B cell (primary cell): ENCODE measurements at regions not wholly inside any gene's neighbourhood (a gene's known extent, or its start where the extent isn't known, plus 50 kb on each side); places are given as distances from the start of the nearest gene placed in this dataset.

Experiments used
- ATAC-seq: fragments of 200-7000 bp; cut with Tn5 transposase; one replicate; pipeline ENCODE4 v1.10.0; 2021; ENCODE audit warnings: low read depth, mild to moderate bottlenecking, moderate number of reproducible peaks, moderate library complexity
- CTCF ChIA-PET: fragments of 350-600 bp; sonication (Branson Sonifier 250); formaldehyde crosslinking; loops from one replicate; lab custom pipeline; 2021; ENCODE audit warnings: antibody characterized with exemption, inconsistent platforms; lab: Charles Lee
- POLR2A ChIA-PET: fragments of 350-600 bp; sonication (Branson Sonifier 250); formaldehyde crosslinking; loops from one replicate; lab custom pipeline; 2021; ENCODE audit warnings: antibody characterized with exemption; lab: Charles Lee
- DNase-seq: peaks from one replicate; pipeline ENCODE4 v3.0.0; 2013
- H2AFZ ChIP-seq: 2 replicates; pipeline ENCODE4 v1.6.1; 2012; ENCODE audit warnings: mild to moderate bottlenecking, low read depth, low read length; ENCODE audit not compliant: insufficient read depth, poor library complexity, severe bottlenecking
- H3K27ac ChIP-seq, 2 donors: 1 replicate in 1 of 2; 2 replicates in 1 of 2; pipeline ENCODE4 v1.5.1; 2012 to 2013; ENCODE audit warnings: low read length in 2 of 2, mild to moderate bottlenecking in 2 of 2, moderate library complexity in 1 of 2
- H3K27me3 ChIP-seq, 4 experiments: fragments of 200-600 bp in 1 of 4; sonication (generic) in 1 of 4; replicated peaks in 1 of 4; 1 replicate in 2 of 4; 2 replicates in 2 of 4; pipeline versions ENCODE4 v1.6.1 to v1.7.0; 2013 to 2016; ENCODE audit warnings: low read length in 3 of 4, mild to moderate bottlenecking in 2 of 4, mixed read lengths in 1 of 4, moderate library complexity in 1 of 4; ENCODE audit not compliant: insufficient read depth in 4 of 4, control insufficient read depth in 3 of 4; ENCODE audit errors: control extremely low read depth in 1 of 4
- H3K36me3 ChIP-seq, 2 experiments: replicated peaks in 1 of 2; 1 replicate in 1 of 2; 2 replicates in 1 of 2; pipeline versions ENCODE4 v1.6.1 to v1.7.1; 2013; ENCODE audit warnings: low read length in 1 of 2; ENCODE audit not compliant: insufficient read depth in 2 of 2, control insufficient read depth in 1 of 2; ENCODE audit errors: control extremely low read depth in 1 of 2, extremely low read depth in 1 of 2
- H3K4me1 ChIP-seq, 2 donors: fragments of 200-600 bp in 1 of 2; sonication (generic) in 1 of 2; 1 replicate in 1 of 2; 2 replicates in 1 of 2; pipeline versions ENCODE4 v1.5.1 to v1.6.1; 2013 to 2017; ENCODE audit warnings: low read length in 2 of 2; ENCODE audit not compliant: control insufficient read depth in 2 of 2, insufficient read depth in 2 of 2
- H3K4me2 ChIP-seq: replicated peaks from 2 replicates; pipeline ENCODE3; 2012; ENCODE audit warnings: mild to moderate bottlenecking, low read depth, low read length; ENCODE audit not compliant: poor library complexity, severe bottlenecking
- H3K4me3 ChIP-seq, 5 experiments: fragments of 200-600 bp in 1 of 5; sonication (generic) in 1 of 5; 1 replicate in 3 of 5; 2 replicates in 2 of 5; pipeline versions ENCODE4 v1.5.1 to v1.7.0; 2011 to 2016; ENCODE audit warnings: low read length in 4 of 5, mild to moderate bottlenecking in 4 of 5, low read depth in 2 of 5, control low read depth in 1 of 5, moderate library complexity in 1 of 5; ENCODE audit not compliant: insufficient read depth in 1 of 5; ENCODE audit errors: control extremely low read depth in 1 of 5, extremely low read depth in 1 of 5
- H3K79me2 ChIP-seq: fragments of 200-600 bp; sonication (generic); one replicate; pipeline ENCODE4 v1.6.0; 2016; ENCODE audit warnings: low read length; ENCODE audit not compliant: control insufficient read depth, insufficient read depth
- H3K9ac ChIP-seq: fragments of 200-600 bp; sonication (generic); 2 replicates; pipeline ENCODE4 v1.6.1; 2017; ENCODE audit warnings: mild to moderate bottlenecking, low read length, moderate library complexity
- H3K9me3 ChIP-seq, 3 donors: one replicate each; pipeline versions ENCODE4 v1.6.1 to v1.7.1; 2013; ENCODE audit warnings: low read length in 2 of 3; ENCODE audit not compliant: control insufficient read depth in 2 of 3, insufficient read depth in 1 of 3; ENCODE audit errors: control extremely low read depth in 1 of 3
- H4K20me1 ChIP-seq: 2 replicates; pipeline ENCODE4 v1.6.0; 2012; ENCODE audit warnings: mild to moderate bottlenecking, low read length; ENCODE audit not compliant: insufficient read depth, control insufficient read depth, poor library complexity, severe bottlenecking
- H3K27ac Mint-ChIP-seq: one replicate; pipeline ENCODE4 v1.8.0; 2021; ENCODE audit warnings: mixed read lengths
- H3K27me3 Mint-ChIP-seq: one replicate; pipeline ENCODE4 v1.8.0; 2021; ENCODE audit warnings: mixed read lengths
- H3K4me1 Mint-ChIP-seq: one replicate; pipeline ENCODE4 v1.8.0; 2021; ENCODE audit warnings: mixed read lengths
- H3K4me3 Mint-ChIP-seq: one replicate; pipeline ENCODE4 v1.8.0; 2021; ENCODE audit warnings: mixed read lengths
- H3K9me3 Mint-ChIP-seq: one replicate; pipeline ENCODE4 v1.8.0; 2022; ENCODE audit warnings: mixed read lengths; ENCODE audit not compliant: insufficient read depth
- CTCF ChIP-seq: fragments of 200-600 bp; IDR thresholded peaks from one replicate; pipeline ENCODE4 v1.8.0; 2022; ENCODE audit warnings: antibody characterized with exemption, mild to moderate bottlenecking
- EZH2 ChIP-seq: IDR thresholded peaks from 2 replicates; pipeline ENCODE4 v1.6.1; 2012; ENCODE audit warnings: borderline replicate concordance, low read depth, mild to moderate bottlenecking, moderate library complexity, low read length; ENCODE audit not compliant: insufficient read depth, poor library complexity, severe bottlenecking
- WGBS: methylation state at CpG from one replicate; pipeline ENCODE4 v1.1.5; 2013; ENCODE audit warnings: missing lambda C conversion rate; ENCODE audit not compliant: insufficient coverage; 5-methylcytosine and 5-hydroxymethylcytosine counted together
- intact Hi-C: fragments of 100-400 bp; cut with micrococcal nuclease; formaldehyde crosslinking; loops from one replicate; pipeline ENCODE4 v1.10.0; 2022

- H3K9ac ChIP-seq = no peak overlapping the region
- H3K9me3 ChIP-seq = peaks cover 0 to 13% (median 0%) of the 10 kb centered on the region in 3 donors
- WGBS = 86% methylated on average over 1 of the region's 2 CpGs
- no peak overlapping the region for H3K4me3 ChIP-seq
- H3K27ac ChIP-seq = no peak overlapping the region
- POLR2A ChIA-PET = no interaction called here
- H3K27me3 Mint-ChIP-seq = no peaks in the 10 kb centered on the region
- intact Hi-C loops = no loop called here
- no peak overlapping the region for H3K4me2 ChIP-seq
- H3K4me1 ChIP-seq = no peaks in the 10 kb centered on the region
- CTCF ChIA-PET = interaction anchor here (1.0 kb wide), 1 partner anchor 12 kb away, joined by 4 read pairs; no protein-coding TSS in a partner anchor
- no peak overlapping the region for H3K27ac Mint-ChIP-seq
- no peaks in the 10 kb centered on the region for H3K4me1 Mint-ChIP-seq
- peaks cover 4% of the 10 kb centered on the region for H3K9me3 Mint-ChIP-seq
- H3K36me3 ChIP-seq = no peaks in the 10 kb centered on the region
- H3K27me3 ChIP-seq = no peaks in the 10 kb centered on the region
- H4K20me1 ChIP-seq = no peaks in the 10 kb centered on the region
- TF ChIP-seq EZH2 (no peak), CTCF (no peak)
- ATAC-seq (no peak), DNase-seq (no peak)
- no peak overlapping the region for H3K4me3 Mint-ChIP-seq
- H2AFZ ChIP-seq = no peak overlapping the region
- H3K79me2 ChIP-seq = no peaks in the 10 kb centered on the region
Observed at GRCh38 chr1:69410893-69411292, 156.8 kb upstream of the LRRC7 start.

- peaks cover 4% of the 10 kb centered on the region for H3K9me3 Mint-ChIP-seq
- Histone ChIP-seq H2AFZ (no peak overlapping the region), H3K4me2 (no peak overlapping the region), H3K4me3 (no peak overlapping the region), H3K79me2 (no peaks in the 10 kb centered on the region), H3K27me3 (no peaks in the 10 kb centered on the region), H3K27ac (no peak overlapping the region), H4K20me1 (no peaks in the 10 kb centered on the region), H3K9me3 (peaks cover 0 to 13% (median 0%) of the 10 kb centered on the region in 3 donors), H3K4me1 (no peaks in the 10 kb centered on the region), H3K9ac (no peak overlapping the region), H3K36me3 (no peaks in the 10 kb centered on the region)
- H3K4me1 Mint-ChIP-seq = no peaks in the 10 kb centered on the region
- CTCF ChIA-PET = interaction anchor here (1.0 kb wide), 1 partner anchor 12 kb away, joined by 4 read pairs; no protein-coding TSS in a partner anchor
- no peak overlapping the region for H3K4me3 Mint-ChIP-seq
- H3K27ac Mint-ChIP-seq = no peak overlapping the region
- TF ChIP-seq EZH2 (no peak), CTCF (no peak)
- DNase-seq (no peak), ATAC-seq (no peak)
- intact Hi-C loops = no loop called here
- POLR2A ChIA-PET = no interaction called here
- no peaks in the 10 kb centered on the region for H3K27me3 Mint-ChIP-seq
Observed at GRCh38 chr1:69411617-69412016, 156.1 kb upstream of the LRRC7 start.
